BJ (cell line): ENCODE measurements at regions not wholly inside any gene's neighbourhood (a gene's known extent, or its start where the extent isn't known, plus 50 kb on each side); places are given as distances from the start of the nearest gene placed in this dataset.

Experiments used
- CTCF ChIA-PET: fragments of 350-600 bp; formaldehyde crosslinking; extraction: SDS; loops from one replicate; lab custom pipeline; 2021; ENCODE audit warnings: antibody characterized with exemption, inconsistent platforms; lab: Yijun Ruan, JAX
- POLR2A ChIA-PET: fragments of 300-600 bp; sonication (Branson Sonifier 250); formaldehyde crosslinking; extraction: SDS; loops from one replicate; lab custom pipeline; 2021; ENCODE audit warnings: antibody characterized with exemption; lab: Charles Lee
- DNase-seq: peaks from one replicate; pipeline ENCODE4 v3.0.0-alpha.2; 2011; ENCODE audit warnings: low read depth
- H3K27me3 ChIP-seq: 2 replicates; pipeline ENCODE4 v1.6.0; 2011; ENCODE audit warnings: low read length; ENCODE audit not compliant: control insufficient read depth, insufficient read depth
- H3K36me3 ChIP-seq: 2 replicates; pipeline ENCODE4 v1.5.1; 2011; ENCODE audit warnings: low read length; ENCODE audit not compliant: control insufficient read depth, insufficient read depth
- H3K4me3 ChIP-seq: 2 replicates; pipeline ENCODE4 v1.5.1; 2011; ENCODE audit warnings: low read depth, mild to moderate bottlenecking, control low read depth, low read length
- CTCF ChIP-seq: IDR thresholded peaks from 2 replicates; pipeline ENCODE4 v1.5.1; 2011; ENCODE audit warnings: low read depth, mild to moderate bottlenecking, control low read depth, inconsistent platforms, low read length, moderate library complexity; ENCODE audit not compliant: insufficient read depth

GRCh38 chr3:147672436-147672835 lies 263.3 kb downstream of the ZIC1 start:
- no peak for DNase-seq
- Histone ChIP-seq H3K36me3 (no peaks in the 10 kb centered on the region), H3K4me3 (no peak overlapping the region), H3K27me3 (no peaks in the 10 kb centered on the region)
- POLR2A ChIA-PET = no interaction called here
- CTCF ChIA-PET = no interaction called here
- no peak for TF ChIP-seq CTCF

GRCh38 chr3:147675761-147676160 lies 266.6 kb downstream of the ZIC1 start:
- Histone ChIP-seq H3K4me3 (no peak overlapping the region), H3K27me3 (no peaks in the 10 kb centered on the region), H3K36me3 (no peaks in the 10 kb centered on the region)
- no peak for TF ChIP-seq CTCF
- CTCF ChIA-PET = no interaction called here
- POLR2A ChIA-PET = no interaction called here
- DNase-seq = no peak

GRCh38 chr3:147680837-147681483 lies 271.8 kb downstream of the ZIC1 start:
- Histone ChIP-seq H3K36me3 (no peaks in the 10 kb centered on the region), H3K4me3 (no peak overlapping the region), H3K27me3 (no peaks in the 10 kb centered on the region)
- POLR2A ChIA-PET = no interaction called here
- CTCF ChIA-PET = interaction anchor here (1.1 kb wide), 1 partner anchor 14 kb away, joined by 3 read pairs; no protein-coding TSS in a partner anchor
- no peak for TF ChIP-seq CTCF
- no peak for DNase-seq

- H3K36me3 ChIP-seq = no peaks in the 10 kb centered on the region
- no peak for TF ChIP-seq CTCF
- no peak for DNase-seq
- H3K27me3 ChIP-seq = no peaks in the 10 kb centered on the region
- ChIA-PET POLR2A (no interaction called here), CTCF (interaction anchor here (0.6 kb wide), 1 partner anchor 999 kb away, joined by 3 read pairs; no protein-coding TSS in a partner anchor)
- H3K4me3 ChIP-seq = no peak overlapping the region
Measured at GRCh38 chr3:147688868-147689267, 279.7 kb downstream of the ZIC1 start.

GRCh38 chr3:147699175-147699838 lies 290.1 kb downstream of the ZIC1 start:
- H3K4me3 ChIP-seq = no peak overlapping the region
- POLR2A ChIA-PET = no interaction called here
- H3K27me3 ChIP-seq = no peaks in the 10 kb centered on the region
- DNase-seq = peak; percentile 42
- H3K36me3 ChIP-seq = no peaks in the 10 kb centered on the region
- TF ChIP-seq CTCF = no peak
- CTCF ChIA-PET = no interaction called here
